ENCODE measurements at regions not wholly inside any gene's neighbourhood (a gene's known extent, or its start where the extent isn't known, plus 50 kb on each side); places are given as distances from the start of the nearest gene placed in this dataset.

DNA sequence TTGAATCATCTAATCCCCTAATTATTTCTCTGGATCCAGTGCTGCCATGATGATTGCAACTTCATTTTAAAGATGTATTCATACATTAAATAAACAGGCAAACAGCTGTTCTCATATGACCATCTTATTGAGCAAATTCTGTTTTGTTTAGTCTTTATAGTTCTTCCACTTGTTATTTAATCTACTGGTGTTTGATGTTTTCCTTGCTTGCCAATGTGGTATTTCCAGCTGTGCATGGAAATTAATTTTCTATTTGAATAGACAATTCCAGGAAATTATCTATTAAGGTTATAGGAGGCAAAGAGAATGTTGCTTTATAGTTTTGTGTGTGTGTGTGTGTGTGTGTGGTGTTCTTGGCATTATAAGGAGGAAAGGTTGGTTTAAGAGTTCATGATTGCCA is 167.0 kb upstream of the PRPS1L1 start:
- DNase-seq (ENCODE audit: low spot score), result no peak
- intact Hi-C loops (cut with DNase I), result no loop called here
- no peak for ATAC-seq

DNA sequence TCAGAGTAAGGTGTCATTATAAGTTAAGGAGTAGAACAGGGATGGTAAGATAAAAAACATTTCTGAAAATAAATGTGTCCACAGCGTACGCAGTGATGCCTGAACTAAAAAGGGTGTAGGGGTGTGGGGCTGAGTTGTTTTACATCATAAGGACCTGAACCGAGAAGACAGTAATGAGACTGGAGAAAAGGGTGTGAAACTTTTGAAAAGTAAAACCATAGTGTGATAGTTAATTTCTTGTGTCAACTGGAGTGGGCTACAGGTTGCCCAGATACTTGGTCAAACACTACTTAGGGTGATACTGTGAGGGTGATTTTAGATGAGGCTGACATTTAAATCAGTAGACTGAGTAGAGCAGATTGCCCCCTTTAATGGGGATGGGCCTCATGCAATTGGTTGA is 169.0 kb upstream of the PRPS1L1 start:
- ATAC-seq (no peak), DNase-seq (ENCODE audit: low spot score) (no peak)
- intact Hi-C loops (cut with DNase I), result no loop called here

DNA sequence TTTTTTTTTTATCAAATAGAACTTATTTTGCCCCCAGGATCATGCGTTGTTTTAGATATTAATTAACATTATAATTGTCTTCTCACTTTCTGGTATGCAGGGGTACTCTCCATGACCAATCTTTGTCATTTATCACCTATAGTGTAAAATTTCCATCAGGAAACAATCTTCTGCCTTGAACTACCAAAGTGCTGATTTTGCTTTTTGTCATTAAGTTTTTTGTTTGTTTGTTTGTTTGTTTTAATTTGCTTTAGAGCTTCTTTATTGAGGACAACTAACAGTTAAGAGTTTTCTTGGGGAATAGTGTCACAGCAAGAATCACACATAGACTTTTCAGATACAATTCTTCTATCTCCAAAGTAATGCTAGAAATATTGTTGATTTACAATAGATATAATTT is 171.2 kb upstream of the PRPS1L1 start:
- ATAC-seq (no peak), DNase-seq (ENCODE audit: low spot score) (no peak)
- intact Hi-C loops (cut with DNase I), result no loop called here

DNA sequence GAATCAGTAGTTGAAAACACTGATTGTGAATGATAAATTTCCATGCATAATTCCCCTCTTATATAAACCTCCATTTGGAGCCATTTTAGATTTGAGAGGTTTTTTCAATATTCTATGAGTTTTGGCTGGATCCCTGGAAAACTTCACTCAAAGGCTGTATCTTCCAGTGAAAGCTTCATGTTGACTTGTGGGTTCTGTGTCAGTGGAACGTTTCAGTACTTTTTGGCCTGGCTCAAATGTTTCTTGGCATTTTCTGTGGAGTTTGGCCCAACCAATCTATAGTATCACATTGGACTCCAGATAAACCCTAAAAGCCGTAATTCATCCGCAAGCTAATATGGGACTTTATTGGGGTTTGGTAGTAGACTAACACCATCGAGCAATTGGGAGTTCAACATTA is 172.6 kb upstream of the PRPS1L1 start:
- no peak for ATAC-seq
- DNase-seq (ENCODE audit: low spot score), result no peak
- intact Hi-C loops (cut with DNase I), result no loop called here

DNA sequence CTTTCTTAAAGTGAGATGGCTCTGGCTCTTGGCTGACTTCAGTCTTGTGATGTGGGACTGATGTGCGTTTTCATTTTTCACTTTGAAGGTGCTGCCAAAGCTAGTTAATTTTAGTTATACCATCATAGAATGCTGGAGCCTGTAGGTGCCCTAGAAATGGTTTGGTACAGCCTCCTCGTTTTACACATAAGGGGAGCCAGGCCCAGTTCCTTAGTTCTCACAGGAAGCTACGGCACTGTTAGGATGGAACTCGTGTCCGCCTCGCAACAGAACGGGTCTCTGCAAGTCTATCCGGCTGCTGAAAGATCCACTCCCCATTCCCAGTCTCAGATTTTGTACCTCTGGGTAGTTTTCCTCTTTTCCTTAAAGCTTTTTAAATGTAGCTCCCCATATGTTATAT is 173.2 kb upstream of the PRPS1L1 start:
- ATAC-seq (no peak), DNase-seq (ENCODE audit: low spot score) (no peak)
- intact Hi-C loops (cut with DNase I), result no loop called here

DNA sequence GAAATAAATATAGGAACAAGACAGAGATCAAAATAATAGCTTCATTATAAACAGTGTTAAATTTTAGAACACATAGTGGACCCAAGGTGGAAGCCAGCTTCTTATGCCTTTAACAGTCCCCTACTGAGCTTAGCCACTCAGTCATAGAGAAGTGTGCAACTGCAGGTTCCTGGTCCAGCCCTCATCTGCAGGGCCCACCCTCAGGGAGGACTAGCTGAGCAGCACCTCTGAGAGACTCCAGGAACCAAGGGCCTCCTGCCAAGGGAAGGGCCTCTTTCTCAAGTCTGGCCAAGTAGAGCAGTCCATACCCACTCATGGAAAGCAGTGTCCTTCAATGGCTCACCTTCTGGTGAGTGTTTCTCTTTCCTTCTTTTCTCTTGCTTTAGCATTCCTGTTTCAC is 173.7 kb upstream of the PRPS1L1 start:
- DNase-seq (ENCODE audit: low spot score), result no peak
- intact Hi-C loops (cut with DNase I), result no loop called here
- ATAC-seq, result peak; percentile 26

DNA sequence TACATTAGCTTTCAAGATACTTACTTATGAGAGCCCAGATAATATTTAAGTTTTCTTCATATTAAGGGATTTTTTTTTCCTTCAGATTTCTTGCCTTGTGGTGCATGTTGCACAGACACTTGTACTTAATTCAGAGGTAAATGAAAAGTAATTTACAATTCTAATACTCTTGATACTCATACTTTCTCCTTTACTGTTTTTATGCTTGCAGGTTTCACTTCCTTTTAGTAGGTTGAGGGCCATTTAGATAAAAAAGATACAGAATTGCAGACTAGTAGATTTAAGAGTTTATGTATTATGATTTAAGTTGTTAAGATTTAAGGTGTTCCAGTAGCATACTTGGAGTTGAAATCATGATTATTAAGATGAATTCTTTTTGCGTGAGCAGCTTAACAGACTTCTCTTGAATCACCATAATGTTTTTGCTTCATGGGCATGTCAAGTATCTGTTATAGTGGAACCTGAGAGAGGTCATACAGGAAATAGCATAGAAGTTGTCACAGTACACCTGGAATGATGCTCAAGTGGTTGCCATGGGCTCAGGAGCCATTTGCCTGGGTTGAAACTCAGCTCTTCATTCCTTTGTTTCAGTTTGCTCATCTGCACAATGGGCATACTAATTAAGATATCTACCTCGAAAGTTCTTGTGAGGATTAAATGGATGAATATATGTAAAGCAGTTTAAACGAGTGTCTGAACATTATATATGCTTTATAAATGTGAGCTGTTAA is 174.8 kb upstream of the PRPS1L1 start:
- intact Hi-C loops (cut with DNase I), result no loop called here
- no peak for DNase-seq (ENCODE audit: low spot score)
- ATAC-seq, result no peak

DNA sequence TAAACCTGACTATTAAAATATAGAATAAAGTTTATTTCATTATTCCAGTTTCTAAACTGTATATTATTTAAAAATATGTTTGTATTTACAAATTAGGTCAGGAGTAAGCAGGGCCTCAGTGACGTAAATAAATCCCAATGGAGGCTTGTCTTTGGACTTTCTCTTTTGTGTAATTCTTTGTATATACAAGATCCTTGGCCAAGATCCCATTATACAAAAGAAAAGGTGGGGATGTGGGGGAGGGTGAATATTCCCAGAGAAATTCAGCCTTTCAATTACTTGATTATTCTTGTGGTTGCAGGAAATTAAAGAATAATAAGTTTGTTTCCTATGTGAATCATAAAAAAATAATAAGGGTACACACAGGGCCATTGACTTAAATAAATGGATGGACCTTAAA is 178.7 kb upstream of the PRPS1L1 start:
- no peak for DNase-seq (ENCODE audit: low spot score)
- no peak for ATAC-seq
- intact Hi-C loops (cut with DNase I), result no loop called here

DNA sequence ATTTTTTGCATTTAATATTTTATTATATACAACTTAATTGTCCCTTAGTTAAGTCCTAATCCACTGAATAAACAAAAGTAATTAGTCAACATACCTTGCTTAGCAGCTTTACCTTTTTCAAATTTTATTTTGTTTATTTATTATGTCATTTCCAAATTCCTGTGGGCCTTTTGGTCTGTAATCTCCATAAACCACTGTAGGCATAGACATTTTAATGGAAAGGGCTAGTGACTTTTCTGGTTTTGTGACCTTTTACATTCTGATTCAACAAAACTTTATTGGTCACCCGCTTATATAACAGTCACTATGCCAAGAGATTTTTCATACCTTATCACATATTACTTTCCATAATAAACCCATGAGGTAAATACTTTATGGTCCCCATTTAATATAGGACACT is 181.3 kb upstream of the PRPS1L1 start:
- DNase-seq (ENCODE audit: low spot score), result no peak
- intact Hi-C loops (cut with DNase I), result no loop called here

DNA sequence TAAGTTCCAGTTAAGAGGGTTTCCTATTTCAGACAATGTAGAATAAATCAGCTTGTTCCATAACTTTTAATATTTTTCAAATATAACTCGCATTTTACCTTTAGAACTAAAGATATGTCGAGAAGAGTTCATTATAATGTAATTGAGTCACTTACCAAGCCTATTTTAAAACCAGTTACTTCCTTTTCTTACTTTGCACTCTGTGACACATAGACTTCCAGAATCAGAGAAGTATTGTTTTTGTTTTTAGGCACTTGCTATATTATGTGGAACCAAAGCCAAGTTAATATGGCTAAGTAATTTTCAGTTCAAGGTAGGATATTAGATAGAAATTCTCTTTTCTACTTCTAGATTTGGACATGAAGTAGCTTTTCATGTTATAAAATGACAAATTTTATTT is 182.7 kb upstream of the PRPS1L1 start:
- intact Hi-C loops (cut with DNase I), result no loop called here

More for the DNA sequence above, 181.3 kb upstream of the PRPS1L1 start:
- no peak for ATAC-seq

DNA sequence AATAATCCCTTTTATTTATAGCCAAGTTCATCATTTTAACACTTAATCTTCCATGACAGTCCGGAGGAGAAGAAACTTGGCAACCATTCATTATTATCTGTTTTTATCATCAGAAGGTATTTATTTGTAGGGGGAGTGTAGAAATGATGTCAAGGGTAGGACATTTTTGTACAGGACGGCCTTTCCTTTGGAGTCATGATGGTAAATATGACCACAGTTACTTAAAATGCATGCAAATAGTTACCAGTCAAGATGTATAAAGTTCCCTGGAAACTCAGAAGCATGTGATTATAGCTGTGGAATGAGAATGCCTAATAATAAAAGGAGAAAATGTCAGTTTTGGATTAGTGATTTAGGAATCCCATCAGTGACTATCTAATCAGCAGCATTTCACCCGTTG is 183.1 kb upstream of the PRPS1L1 start:
- DNase-seq (ENCODE audit: low spot score) (no peak), ATAC-seq (no peak)
- intact Hi-C loops (cut with DNase I), result no loop called here

More for the DNA sequence above, 182.7 kb upstream of the PRPS1L1 start:
- DNase-seq (ENCODE audit: low spot score) (no peak), ATAC-seq (no peak)

DNA sequence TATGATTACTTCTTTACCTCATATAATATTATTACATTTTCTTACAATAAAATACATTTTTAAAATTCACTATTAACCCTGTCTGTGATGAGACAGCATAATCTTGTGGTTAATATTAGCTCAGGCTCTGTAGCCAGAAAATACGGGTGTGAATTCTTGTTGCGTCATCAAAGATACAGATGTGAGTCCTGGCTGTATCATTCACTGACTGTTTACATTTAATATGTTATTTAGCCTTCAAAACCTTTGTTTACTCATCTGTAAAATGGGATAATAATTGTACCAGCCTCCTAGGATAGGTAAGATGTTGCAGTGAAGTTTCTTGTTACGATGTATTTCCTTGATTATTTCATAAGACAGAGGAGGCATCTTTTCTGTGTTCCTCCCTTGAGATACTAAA is 184.7 kb upstream of the PRPS1L1 start:
- no peak for ATAC-seq
- intact Hi-C loops (cut with DNase I), result no loop called here
- DNase-seq (ENCODE audit: low spot score), result no peak

DNA sequence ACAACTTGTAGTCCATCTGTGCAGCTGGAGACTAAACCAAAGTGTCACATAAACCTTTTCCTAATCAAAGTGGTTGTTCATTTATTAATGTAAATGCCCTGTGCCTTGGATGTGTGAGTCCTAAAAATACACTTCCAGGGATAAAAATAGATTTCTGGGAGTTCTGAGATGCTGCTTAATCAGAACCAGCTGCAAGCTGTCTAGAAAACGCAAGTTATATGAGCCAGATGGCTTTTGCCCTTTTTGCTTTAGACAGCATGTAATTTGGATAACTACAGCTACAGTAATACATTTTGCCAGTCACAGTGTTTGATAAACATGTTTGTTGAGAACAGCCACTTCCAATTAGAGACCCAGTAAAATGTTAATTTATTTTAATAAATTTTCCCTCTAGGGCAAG is 185.1 kb upstream of the PRPS1L1 start:
- no peak for ATAC-seq
- intact Hi-C loops (cut with DNase I), result no loop called here
- no peak for DNase-seq (ENCODE audit: low spot score)

DNA sequence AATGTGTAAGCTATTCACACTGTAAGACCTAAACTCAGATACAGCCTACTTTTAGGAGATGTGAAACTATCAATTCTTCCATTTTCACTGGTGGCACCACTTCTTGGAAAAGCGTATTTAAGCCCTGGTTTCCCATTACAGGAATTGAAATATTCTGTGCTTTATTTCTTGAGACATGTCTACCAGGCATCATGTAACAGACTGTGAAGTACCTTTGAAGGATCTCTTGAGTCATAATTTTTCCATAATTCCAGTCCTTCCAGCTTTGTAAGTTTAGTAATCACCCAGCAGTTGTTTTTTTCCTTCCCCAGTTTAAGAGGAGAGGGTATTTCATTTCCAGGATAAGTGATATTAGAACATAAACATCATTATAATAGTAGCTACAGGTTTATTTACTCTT is 186.0 kb upstream of the PRPS1L1 start:
- DNase-seq (ENCODE audit: low spot score) (no peak), ATAC-seq (no peak)
- intact Hi-C loops (cut with DNase I), result no loop called here

DNA sequence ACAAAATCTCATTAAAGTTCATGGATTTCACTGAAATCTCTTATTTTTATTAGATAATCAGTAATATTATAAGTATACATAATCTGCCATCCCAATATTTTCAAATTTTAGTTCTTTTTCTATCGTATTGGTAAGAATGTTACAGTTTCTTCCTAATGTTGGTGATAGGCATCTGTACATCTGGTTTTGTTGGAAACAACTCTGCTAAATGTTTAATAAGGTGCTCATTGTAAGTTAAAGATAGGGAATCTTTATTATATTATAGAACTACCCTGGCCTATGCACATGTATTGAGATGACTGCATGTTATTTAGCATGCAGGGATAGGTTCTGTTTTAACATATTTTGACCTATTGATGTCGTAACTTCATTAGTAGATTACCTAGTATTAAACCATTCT is 188.6 kb upstream of the PRPS1L1 start:
- intact Hi-C loops (cut with DNase I), result no loop called here
- no peak for ATAC-seq

DNA sequence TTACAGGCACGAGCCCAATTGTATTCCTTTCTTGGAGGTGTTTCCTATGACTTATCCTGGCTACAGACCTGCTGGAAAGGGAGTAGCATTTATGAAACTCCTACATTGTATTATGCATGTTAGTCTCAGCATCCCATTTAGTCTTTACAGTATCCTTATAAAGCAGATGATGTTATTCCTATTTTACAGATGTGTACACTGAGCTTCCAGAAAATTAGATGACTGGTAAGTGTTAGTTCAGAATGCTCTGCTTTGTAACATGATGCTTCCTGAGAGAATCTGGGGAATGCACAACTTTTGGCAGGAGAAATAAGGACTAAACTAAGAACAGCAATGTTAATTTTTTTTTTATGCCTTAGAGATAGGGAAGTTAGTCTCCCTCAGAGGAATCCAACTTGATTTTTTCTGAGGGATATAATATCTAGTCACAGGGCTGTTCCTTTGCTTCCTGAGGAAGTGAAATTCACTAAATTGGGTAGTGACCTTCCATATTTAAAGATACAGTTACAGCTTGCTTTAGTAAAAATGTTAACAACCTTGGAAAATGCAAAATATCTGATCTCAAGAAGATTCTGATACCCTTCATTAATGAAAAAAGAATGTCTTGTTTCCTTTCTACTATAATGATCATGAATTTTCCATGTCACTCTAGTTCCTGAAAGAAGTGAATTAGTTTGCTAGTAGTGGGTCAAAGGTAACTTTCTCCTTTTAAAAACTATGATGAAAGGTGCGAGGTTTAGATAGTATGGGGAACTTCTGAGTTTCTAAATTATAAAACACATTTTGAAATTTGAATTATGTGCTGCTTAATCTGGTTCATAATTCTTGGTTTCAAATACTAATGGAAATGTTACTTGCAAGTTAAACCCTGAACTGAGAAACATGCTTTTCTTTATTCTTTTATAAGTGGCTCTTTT is 194.0 kb upstream of the PRPS1L1 start:
- ATAC-seq (peak; percentile 60), DNase-seq (ENCODE audit: low spot score) (no peak)
- intact Hi-C loops (cut with DNase I), result no loop called here

More for the DNA sequence above, 188.6 kb upstream of the PRPS1L1 start:
- DNase-seq (ENCODE audit: low spot score), result no peak

DNA sequence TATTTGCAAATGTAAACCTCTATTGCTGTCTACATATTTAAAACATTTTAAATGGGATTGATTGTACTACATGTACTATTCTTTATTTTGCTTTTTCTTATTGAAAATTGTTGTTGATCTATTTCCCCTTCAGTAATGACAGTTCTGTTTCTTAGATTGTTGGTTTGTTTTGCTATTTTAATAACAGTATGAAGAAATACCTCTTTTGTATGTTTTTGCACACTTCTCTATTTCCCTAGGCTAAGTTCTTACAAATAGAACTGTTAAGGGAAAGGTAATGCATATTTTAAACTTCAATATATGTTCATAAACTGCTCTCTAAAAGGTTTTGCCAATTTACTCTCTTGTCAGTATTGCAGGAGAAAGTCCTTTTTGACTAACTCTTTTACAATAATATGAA is 195.0 kb upstream of the PRPS1L1 start:
- intact Hi-C loops (cut with DNase I), result no loop called here
- DNase-seq (ENCODE audit: low spot score), result no peak
- ATAC-seq, result no peak

DNA sequence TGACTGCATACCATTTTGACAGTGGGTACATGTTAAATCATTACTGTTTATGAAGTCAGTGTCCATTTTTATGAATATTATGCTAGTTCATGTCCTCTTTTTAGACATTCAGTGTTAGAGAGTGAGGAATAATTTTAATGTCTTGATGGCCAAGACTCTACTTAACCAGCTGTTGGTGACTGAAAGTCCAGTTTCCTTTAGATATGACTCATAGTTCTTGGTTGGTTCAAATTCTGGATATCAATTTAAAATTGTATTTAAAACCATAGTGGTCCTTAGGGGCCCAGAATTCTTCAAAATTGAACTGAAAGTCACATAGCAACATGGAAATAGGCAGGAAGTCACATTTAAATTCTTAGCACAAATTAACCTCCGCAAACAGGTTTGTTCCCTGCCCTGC is 196.5 kb upstream of the PRPS1L1 start:
- ATAC-seq (no peak), DNase-seq (ENCODE audit: low spot score) (no peak)
- intact Hi-C loops (cut with DNase I), result no loop called here

DNA sequence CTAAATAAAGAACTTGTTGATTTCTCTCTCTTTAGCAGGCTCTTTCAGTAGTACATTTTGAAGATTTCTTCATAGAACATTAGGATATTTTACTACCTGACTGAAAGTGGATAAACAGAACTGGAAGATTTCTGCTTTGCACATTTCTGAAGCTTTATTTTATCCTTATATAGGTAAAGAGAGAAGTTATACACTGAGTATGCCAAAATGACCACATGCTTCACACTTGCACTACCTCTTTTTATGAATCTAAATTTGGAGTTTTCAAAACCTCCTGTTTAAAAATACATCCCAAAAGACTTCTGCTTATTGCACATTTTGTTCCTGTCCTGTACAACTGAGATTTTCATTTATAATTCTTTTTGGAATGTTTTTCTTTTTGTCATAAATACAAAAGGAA is 197.4 kb upstream of the PRPS1L1 start:
- intact Hi-C loops (cut with DNase I), result no loop called here
- no peak for DNase-seq (ENCODE audit: low spot score)
- ATAC-seq, result no peak

DNA sequence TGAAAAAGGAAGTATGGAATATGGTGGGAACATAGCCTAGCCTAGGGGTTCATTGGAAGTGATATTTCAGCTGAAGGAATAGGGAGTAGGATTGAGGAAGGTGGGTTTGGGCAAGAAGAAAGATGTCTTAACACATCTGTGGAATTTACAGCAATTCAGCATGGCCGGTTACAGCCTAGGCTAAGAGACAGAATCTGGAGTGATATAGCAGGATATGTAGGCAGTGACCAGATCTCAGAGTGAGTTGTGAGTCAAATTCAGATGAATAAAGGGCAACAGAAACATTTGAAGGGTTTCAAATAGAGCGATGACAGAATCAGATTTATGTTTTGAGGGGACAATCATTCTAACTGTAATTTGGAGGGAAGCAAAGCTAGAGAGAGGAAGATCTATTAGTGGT is 199.0 kb upstream of the PRPS1L1 start:
- intact Hi-C loops (cut with DNase I), result no loop called here
- DNase-seq (ENCODE audit: low spot score), result no peak
- ATAC-seq, result no peak

DNA sequence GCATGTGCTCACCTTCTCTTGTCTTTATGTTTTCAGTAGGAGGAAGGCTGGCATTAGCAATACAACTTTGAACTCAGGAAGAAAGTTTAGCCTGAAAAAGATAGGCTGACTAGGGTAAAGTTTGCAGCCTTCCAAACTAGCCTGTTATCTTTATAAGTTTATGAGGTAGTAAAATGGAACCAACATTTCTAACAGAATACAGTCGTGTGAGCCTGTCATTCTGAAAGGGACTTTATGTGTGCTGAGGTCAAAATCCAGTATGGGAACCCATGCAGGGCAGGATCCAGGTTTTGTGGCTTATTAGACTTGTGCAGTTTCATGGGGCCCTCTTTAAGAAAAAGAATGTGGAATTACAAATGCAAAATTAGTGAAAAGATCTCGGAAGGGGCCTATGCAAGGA is 201.0 kb upstream of the PRPS1L1 start:
- ATAC-seq, result no peak
- intact Hi-C loops (cut with DNase I), result no loop called here

More for the DNA sequence above, 201.0 kb upstream of the PRPS1L1 start:
- DNase-seq (ENCODE audit: low spot score), result no peak

Measured in sciatic nerve (tissue), 2 donors.